ENCODE measurements at regions not wholly inside any gene's neighbourhood (a gene's known extent, or its start where the extent isn't known, plus 50 kb on each side); places are given as distances from the start of the nearest gene placed in this dataset.

- H3K36me3 ChIP-seq (ENCODE audit: control insufficient read depth in 2 of 4, insufficient read depth in 4 of 4, low read length in 3 of 4) = no peaks in the 10 kb centered on the region
- TF ChIP-seq ATF2 (IDR thresholded peaks at IDR 0.05; ENCODE audit: low read length) (no peak), TAF1 (IDR thresholded peaks at IDR 0.05; ENCODE audit: low read depth, low read length) (no peak), CBX8 (IDR thresholded peaks at IDR 0.05; ENCODE audit: borderline replicate concordance, low read depth, low read length) (no peak), TEAD4 (IDR thresholded peaks at IDR 0.05; ENCODE audit: low read depth, low read length) (no peak), TBP (IDR thresholded peaks at IDR 0.05; ENCODE audit: low read depth, low read length) (no peak), HDAC2 (IDR thresholded peaks at IDR 0.05; ENCODE audit: borderline replicate concordance in 1 of 2, low read depth in 2 of 2, low read length in 2 of 2) (no peak), TAF7 (optimal IDR thresholded peaks at IDR 0.05; ENCODE audit: borderline replicate concordance, low read depth, low read length) (no peak)
- peak overlapping the region; percentile 24; the same call in 1 of the 2 replicates for H2BK20ac ChIP-seq (ENCODE audit: low read length)
- no peaks in the 10 kb centered on the region for H3K27me3 ChIP-seq (replicated peaks in 1 of 4; ENCODE audit: control insufficient read depth in 3 of 4, extremely low read depth in 1 of 4, insufficient read depth in 3 of 4, low read length in 3 of 4)
- H3K9me3 ChIP-seq (ENCODE audit: insufficient read depth in 2 of 2, low read depth in 1 of 2, low read length in 1 of 2) = no peaks in the 10 kb centered on the region
- peak overlapping the region; percentile 65; the same call in 1 of the 2 replicates for H2BK12ac ChIP-seq (ENCODE audit: low read depth, low read length)
- H3K56ac ChIP-seq (replicated peaks; ENCODE audit: insufficient read length, low read depth, low read length) = no peak overlapping the region
- no peak overlapping the region for H3K4me3 ChIP-seq (ENCODE audit: extremely low read depth in 1 of 4, insufficient read depth in 2 of 4, low read depth in 3 of 4, low read length in 4 of 4)
- WGBS, 2 experiments (ENCODE audit: extremely low coverage in 1 of 2, insufficient coverage in 1 of 2, insufficient read length in 1 of 2, insufficient replicate concordance in 2 of 2, low coverage in 1 of 2, low lambda C conversion rate in 2 of 2, missing lambda C conversion rate in 1 of 2) = 91% methylated on average over 11 of the region's 11 CpGs; no CpG with 5 or more reads in 1 of the 2 experiments
- no peaks in the 10 kb centered on the region for H4K20me1 ChIP-seq (replicated peaks in 1 of 2; ENCODE audit: control insufficient read depth in 1 of 2, insufficient read depth in 2 of 2, low read length in 2 of 2)
- no peak overlapping the region for H2AFZ ChIP-seq (ENCODE audit: low read length)
- H4K8ac ChIP-seq (ENCODE audit: extremely low read depth, insufficient read depth, low read length) = no peak overlapping the region
- no peak overlapping the region for H3K27ac ChIP-seq (ENCODE audit: low read depth, low read length)
- H3K23ac ChIP-seq (ENCODE audit: insufficient read length) = no peak overlapping the region
- H3K79me2 ChIP-seq (ENCODE audit: control insufficient read depth in 1 of 2, insufficient read depth in 2 of 2, low read length in 2 of 2) = no peaks in the 10 kb centered on the region
- ChIA-PET POLR2A (ENCODE audit: partially characterized antibody) (interaction anchor here (1.0 kb wide), 1 partner anchor 57 kb away, joined by 3 read pairs; no protein-coding TSS in a partner anchor), CTCF (ENCODE audit: partially characterized antibody) (interaction anchor here (1.1 to 1.4 kb wide), 5 partner anchors 9 to 70 kb away, joined by 3 to 4 read pairs (median 3); no protein-coding TSS in a partner anchor)
- H2BK120ac ChIP-seq (replicated peaks; ENCODE audit: low read depth, low read length) = peak overlapping the region; percentile 43
- 0 out of 4 replicates have a peak overlapping the region, but pooled peaks of 1 of the 2 experiments have one; percentile 8 for H3K4me2 ChIP-seq (ENCODE audit: insufficient read depth in 1 of 2, low read depth in 2 of 2, low read length in 2 of 2)
- no peak overlapping the region for H3K14ac ChIP-seq (ENCODE audit: insufficient read length)
- no peaks in the 10 kb centered on the region for H3K79me1 ChIP-seq (ENCODE audit: low read depth, low read length)
- FAIRE-seq (no peak), DNase-seq (ENCODE audit: low read depth in 1 of 2, low spot score in 2 of 2) (no peak)
- peak overlapping the region; percentile 30 for H4K91ac ChIP-seq (replicated peaks; ENCODE audit: insufficient read length, low read length)
- peaks cover 3 to 19% (median 17%) of the 10 kb centered on the region in 4 experiments; a peak in 4 of 7 replicates for H3K4me1 ChIP-seq (replicated peaks in 1 of 4; ENCODE audit: control insufficient read depth in 3 of 4, insufficient read depth in 4 of 4, low read length in 3 of 4)
- H2AK5ac ChIP-seq (ENCODE audit: low read depth, low read length) = no peak overlapping the region; the same call in 1 of the 2 replicates
- H2BK15ac ChIP-seq (ENCODE audit: low read length) = no peak overlapping the region
- no peak overlapping the region for H4K5ac ChIP-seq (ENCODE audit: insufficient read length, low read depth, low read length)
- no peaks in the 10 kb centered on the region for H3K23me2 ChIP-seq (ENCODE audit: low read depth, low read length)
- H2BK5ac ChIP-seq (ENCODE audit: low read depth, low read length) = peak overlapping the region; percentile 40; the same call in 1 of the 2 replicates
- H3K9ac ChIP-seq (replicated peaks in 1 of 4; ENCODE audit: extremely low read depth in 1 of 4, low read depth in 3 of 4, low read length in 3 of 4) = no peak overlapping the region
- H3K18ac ChIP-seq (ENCODE audit: extremely low read depth, low read length) = peak overlapping the region; percentile 68
- no peak overlapping the region for H3K4ac ChIP-seq (replicated peaks; ENCODE audit: insufficient read length, low read depth, low read length)
Observed at GRCh38 chr2:58501371-58502160, 260.4 kb upstream of the FANCL start.
